ENCODE measurements at regions not wholly inside any gene's neighbourhood (a gene's known extent, or its start where the extent isn't known, plus 50 kb on each side); places are given as distances from the start of the nearest gene placed in this dataset.

- TF ChIP-seq CTCF (IDR thresholded peaks at IDR 0.05) (no peak), POLR2A (IDR thresholded peaks at IDR 0.05) (no peak), EP300 (IDR thresholded peaks at IDR 0.05; ENCODE audit: low read depth) (no peak)
Measured at GRCh38 chr14:100664231-100664630, 62.5 kb upstream of the DLK1 start.

All from transverse colon (tissue), 3 donors.